ENCODE measurements at regions not wholly inside any gene's neighbourhood (a gene's known extent, or its start where the extent isn't known, plus 50 kb on each side); places are given as distances from the start of the nearest gene placed in this dataset.
"Not testable (repeated sequence)": the region's sequence is repeated elsewhere in the genome, so short reads cannot be mapped to it uniquely, and the experiment has no call there.

DNA sequence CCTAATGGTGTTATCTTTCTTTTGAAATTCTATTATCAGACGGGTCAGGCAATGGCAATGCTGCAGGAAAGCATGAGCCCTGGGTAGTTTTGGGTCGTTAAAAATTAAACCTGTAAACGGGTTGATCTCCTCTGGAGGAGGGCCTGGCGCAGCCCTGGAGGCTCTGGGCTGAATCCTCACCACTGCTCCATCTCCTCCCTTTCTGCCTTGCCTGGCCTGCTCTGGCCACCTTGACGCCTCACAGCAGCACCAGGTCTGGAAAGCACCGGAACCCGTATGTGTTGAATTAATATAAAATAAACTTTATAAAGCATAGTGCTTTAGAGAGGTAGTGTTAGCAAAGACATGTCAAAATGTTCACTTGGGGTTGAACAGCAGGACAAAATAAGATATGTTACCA, 316.1 kb downstream of the LNPK start:
- DNase-seq (ENCODE audit: low read depth), result no peak

DNA sequence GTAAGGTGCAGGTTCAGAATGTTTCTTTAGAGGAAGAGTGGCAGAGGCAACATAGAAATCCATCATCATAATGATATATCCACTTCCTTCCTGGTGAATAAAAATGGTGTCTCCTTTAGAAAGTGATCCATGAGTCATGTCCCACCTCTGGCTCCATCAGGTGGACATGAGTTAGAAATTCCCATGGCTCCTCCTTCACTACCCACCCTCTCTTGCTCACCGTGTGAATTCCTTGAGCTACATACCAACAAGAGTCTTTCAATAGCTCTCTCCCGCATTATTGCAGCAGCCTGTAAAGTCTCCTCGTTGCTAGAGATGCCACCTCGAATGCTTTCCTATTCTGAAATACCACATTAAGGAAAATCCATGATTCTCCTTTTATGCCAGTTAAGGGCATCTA, 317.6 kb downstream of the LNPK start:
- no peak for DNase-seq (ENCODE audit: low read depth)

DNA sequence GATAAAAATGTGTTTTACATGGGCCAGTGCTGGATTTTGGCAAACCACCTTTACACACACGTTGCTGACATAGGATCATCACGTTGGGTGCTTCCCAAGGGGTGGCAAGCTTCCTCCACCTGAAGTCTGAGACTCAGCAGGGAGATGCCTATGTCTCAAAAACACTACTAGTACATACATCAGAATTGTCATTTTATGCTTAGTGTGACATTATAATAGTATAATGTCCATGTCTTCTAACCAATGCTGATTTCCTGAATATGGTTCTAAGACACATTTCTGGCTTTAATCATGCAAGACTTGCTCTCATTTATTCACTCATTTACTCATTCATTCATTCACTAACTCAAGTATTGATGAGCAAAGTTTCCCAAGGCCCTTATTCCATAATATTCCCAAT, 322.3 kb downstream of the LNPK start:
- DNase-seq (ENCODE audit: low read depth), result no peak

DNA sequence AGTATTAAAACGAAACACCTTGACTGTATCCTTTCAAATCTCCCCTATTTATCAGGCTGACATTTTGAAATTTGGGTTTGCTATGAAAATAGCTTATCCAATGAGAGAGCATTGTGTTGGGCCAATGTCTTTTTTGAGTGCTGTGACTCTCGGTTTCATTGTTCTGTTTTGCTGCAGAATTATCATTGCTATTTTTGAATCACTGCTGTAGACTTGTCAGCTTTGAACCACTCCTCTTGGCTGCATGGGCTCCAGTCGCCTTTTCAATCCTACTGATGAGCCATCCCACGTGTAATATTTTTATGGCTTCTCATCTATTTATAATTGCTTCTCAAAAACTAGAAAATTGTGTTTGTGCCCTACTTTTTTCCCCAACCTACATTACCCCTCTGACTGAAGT, 322.8 kb downstream of the LNPK start:
- no peak for DNase-seq (ENCODE audit: low read depth)

DNA sequence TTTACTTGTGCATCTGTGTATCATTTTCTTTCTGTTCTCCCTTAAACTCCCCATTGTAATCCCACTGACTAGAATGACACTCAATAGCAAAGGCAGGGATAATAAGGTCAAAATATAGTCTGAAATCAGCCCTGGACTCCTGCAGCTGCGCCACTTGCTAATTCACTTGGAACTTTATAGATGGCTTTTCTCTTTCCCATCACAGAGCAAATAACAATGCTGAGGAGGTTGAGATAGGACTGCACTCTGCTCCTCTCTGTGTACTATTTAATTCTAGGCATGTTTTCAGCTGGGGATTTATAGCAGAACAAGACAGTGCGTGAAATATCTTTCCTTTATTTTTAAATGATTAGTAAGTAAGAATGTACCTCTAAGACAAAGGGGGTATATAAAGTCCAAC, 324.2 kb downstream of the LNPK start:
- no peak for DNase-seq (ENCODE audit: low read depth)

DNA sequence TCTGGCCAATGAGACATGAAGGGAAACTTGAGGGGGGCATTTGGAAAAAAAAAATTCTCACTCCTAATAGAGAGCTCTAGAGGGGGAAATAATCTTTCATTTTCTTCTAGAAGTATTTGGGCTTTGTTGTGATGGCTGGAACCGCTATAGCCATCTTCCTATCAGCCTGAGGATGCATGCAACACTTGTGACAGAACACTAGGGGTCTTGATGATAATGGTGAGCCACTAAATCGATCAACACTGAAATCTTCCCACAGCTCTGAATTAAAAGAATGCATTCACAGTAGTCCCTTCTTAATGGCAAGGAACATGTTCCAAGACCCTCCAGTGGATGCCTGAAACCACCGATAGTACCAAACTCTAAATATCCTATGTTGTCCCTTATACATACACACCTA, 325.3 kb downstream of the LNPK start:
- no peak for DNase-seq (ENCODE audit: low read depth)

DNA sequence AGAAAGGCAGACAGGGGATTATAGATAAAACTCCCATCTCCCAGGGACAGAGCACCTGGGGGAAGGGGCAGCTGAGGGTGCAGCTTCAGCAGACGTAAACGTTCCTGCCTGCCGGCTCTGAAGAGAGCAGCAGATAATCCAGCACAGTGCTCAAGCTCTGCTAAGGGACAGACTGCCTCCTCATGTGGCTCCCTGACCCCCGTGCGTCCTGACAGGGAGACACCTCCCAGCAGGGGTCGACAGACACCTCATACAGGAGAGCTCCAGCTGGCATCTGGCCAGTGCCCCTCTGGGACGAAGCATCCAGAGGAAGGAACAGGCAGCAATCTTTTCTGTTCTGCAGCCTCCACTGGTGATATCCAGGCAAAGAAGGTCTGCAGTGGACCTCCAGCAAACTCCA, 333.3 kb downstream of the LNPK start:
- not testable (repeated sequence) for DNase-seq (ENCODE audit: low read depth)

DNA sequence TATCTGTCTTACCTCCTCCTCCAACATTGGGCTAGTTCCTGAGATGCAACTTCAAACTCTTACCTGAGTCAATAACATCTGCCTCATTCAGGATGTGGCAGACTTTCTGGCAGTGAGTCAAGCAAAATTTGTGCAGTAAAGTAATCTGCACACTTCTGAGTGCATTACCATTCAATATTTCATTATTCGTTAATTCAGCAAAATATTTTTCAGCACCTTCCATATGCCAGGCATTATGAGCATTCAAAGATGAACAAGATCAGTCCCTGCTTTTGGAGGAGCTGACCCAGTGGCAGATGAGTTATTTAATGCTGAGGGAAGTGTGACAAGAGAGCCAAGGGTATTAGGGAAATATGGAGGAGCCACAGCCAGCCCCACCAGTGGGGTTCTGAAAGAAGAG, 339.7 kb downstream of the LNPK start:
- DNase-seq (ENCODE audit: low read depth), result no peak

DNA sequence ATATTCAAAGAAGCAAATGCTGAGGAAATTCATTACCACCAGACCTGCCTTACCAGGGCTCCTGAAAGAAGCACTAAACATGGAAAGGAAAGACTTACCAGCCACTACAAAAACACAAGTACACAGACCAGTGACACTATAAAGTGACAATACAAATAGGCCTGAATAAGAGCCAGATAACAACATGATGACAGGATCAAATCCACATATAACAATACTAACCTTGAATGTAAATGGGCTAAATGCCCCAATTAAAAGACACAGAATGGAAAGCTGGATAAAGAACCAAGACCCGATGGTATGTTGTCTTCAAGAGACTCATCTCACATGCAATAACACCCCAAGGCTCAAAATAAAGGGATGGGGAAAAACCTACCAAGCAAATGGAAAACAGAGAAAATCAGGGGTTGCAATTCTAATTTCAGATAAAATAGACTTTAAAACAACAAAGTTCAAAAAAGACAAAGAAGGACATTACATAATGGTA, 353.4 kb downstream of the LNPK start:
- DNase-seq (ENCODE audit: low read depth), result no peak

DNA sequence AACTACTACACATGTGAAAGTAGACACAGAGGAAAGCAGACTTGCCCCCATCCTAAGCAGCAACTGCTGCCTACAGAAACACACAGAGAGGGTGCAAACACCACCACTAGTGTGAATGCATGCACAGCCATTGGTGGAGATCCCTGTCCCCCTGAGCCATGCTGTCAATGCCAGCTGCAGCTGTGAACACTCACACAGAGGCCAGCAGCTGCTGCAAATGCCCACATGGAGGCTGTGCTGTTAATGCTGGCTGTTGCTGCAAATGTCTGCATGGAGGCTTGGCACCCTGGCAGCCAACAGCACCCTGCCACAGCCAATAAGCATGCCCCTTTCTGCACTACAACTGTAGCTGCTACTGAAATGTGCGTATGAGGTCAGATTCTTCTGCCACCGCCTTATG, 355.0 kb downstream of the LNPK start:
- no peak for DNase-seq (ENCODE audit: low read depth)

DNA sequence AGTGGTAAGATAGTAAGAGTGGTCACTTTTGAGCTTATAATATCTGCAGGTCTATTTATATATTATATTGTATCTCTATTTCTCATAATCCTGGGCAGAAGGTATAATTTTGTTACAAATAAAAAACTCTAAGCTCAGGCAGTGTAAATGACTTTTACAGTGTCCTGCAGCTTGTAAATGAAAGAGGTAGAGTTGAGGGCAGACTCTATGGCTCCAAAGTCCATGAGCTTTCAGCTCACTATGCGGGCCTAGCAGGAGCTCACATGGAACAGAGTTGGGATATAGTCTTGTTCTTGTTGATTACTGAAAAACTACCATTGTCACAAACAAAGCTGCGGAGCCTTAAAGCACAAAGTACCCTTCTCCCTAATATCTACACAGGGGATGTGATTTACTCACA, 361.4 kb downstream of the LNPK start:
- DNase-seq (ENCODE audit: low read depth), result no peak

DNA sequence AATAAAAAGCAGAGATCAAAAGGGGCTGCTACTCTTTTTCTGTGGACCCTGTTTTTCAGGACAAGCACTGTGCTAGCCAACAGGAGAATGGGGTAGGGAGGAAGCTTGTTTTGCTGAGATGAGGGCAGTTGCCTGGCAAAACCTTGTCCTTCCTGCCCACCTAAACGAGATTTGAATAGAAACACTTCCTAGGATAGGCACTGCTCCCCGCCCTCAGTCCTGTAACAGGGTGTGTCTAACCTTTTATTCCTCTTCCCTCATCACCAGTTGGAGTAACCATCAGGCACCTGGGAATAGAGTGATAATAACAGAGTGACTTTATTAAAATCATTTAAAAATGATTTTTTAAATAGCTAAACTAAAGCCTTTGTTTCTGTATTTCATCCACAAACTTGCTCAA, 368.8 kb downstream of the LNPK start:
- no peak for DNase-seq (ENCODE audit: low read depth)

DNA sequence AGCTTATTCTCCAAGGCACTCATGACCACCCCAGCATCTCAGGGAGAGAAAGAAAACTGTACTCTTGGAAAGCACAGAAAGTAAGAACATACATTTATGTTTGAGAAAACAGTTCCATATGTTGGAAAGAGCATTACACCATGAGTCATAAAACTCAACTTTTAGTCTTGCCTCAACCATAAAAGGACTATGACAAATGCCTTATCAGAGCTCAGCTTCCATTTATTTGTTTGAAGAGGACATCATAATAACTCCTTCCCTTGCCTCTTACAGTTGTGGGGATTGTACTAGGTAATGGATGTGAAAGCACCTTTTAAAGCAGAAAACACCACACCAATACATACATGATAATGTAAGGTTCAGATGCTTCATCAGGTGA, 370.8 kb downstream of the LNPK start:
- DNase-seq (ENCODE audit: low read depth), result no peak

DNA sequence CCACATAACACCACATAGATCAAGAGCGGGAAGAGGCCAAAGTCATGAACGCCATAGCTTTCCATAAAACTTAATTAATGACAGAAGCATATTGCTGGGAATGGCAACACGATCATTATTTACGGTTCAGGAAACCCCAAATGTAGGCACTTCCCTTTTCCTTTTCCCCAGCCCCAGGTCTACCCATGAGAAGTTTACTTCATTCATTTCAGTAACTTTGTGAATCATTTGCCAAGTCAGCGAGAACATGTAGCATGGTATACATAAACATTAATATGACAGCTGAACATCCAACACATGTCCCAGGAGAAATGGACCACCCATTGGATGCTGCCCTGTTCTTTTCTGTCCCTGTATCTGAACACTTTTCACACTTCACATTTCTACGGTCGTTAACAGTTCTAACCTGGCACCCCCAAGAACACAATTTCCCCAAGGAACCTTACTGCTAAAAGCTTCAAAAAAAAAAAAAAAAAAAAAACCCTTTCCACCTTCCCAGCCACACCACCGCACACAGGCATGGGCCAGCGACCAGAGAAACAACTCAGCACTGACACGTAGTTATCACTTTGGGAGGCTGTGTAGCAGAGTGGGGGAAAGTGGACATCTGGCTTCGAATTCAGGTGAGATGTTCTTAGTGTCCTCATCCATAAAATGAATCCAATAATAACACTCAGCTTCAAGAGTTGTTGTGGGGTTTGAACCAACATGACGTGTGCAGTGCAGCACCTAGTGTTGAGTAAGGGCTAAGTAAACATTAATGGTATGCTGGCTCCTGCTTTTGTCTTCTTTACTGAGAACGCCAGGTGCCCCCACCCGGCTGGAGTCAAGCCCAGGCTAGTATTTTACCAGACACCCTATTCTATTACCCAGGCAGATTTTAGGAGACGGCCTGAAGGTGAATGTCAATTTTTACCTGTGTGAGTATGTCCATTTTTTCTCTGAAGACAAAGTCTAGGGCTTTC, 371.5 kb downstream of the LNPK start:
- DNase-seq (ENCODE audit: low read depth), result no peak

DNA sequence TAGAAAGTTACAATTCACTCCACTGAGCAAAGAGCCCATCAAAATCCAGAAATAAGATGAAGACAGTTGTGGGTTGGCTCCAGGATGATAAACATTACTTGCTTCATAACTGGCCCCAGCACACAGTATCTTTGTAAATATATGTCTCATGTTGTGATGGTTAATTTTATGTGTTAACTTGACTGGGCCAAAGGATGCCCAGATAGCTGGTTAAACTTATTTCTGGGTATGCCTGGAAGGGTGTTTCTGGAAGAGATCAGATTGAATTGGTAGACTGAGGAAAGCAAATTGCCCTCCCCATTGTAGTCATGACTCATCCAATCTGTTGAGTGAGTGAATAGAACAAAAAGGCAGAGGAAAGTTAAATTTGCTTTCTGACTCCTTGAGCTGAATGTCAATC, 373.8 kb downstream of the LNPK start:
- no peak for DNase-seq (ENCODE audit: low read depth)

DNA sequence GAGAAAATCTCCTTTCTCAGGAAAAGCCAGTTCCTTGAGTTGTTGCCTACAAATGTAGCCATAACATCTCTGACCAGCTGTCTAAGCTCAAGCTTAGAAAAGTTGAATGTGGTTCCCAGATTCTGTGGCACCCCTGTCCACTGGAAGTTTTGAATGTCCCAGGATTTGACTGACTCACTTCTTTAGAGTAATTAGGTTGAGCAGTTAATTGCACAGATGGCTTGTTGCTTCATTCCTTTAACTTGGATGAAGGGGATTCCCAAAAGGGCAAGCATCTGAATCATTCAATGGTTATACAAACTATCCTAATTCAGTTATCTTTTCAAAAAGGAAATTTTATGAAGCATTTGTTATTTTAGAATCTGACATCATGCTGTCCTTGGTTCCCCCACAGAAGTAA, 374.7 kb downstream of the LNPK start:
- DNase-seq (ENCODE audit: low read depth), result no peak

DNA sequence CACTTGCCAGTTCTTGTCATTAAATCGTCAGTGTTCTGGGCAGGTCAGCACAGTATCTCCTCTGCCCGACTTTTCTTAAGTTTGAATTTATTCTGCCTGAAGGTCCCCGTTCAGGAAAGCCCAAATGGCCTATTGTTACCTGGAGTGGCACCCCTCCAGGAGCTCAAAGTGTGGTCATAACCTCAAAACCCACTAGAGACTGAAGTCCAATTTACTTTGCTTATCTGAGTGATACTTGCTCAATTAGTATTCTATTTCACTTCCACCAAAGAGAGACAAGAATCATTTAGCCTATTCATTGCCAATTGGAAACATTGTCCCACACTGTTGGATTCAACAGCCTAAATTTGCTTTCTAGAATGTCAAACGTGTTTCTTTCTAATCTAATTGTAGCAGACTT, 375.3 kb downstream of the LNPK start:
- DNase-seq (ENCODE audit: low read depth), result no peak

DNA sequence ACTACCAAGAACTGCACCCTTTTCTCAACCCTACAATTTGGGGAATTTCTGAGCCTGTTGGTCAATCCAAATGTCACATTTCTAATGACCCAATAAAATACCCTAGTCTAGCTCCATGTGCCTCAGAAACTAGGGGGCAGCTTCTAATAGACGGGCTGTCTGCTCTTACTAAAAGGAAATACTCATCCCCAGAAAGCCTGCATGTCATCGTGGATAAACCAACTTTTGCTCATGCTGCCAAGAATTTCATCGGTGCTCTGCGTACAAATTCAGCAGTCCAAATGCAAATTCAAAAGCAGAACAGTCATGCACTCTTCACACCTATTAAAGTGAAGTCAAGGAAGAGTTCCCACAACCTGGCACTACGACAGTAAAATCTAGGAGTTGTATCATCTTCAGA, 377.3 kb downstream of the LNPK start:
- DNase-seq (ENCODE audit: low read depth), result no peak

DNA sequence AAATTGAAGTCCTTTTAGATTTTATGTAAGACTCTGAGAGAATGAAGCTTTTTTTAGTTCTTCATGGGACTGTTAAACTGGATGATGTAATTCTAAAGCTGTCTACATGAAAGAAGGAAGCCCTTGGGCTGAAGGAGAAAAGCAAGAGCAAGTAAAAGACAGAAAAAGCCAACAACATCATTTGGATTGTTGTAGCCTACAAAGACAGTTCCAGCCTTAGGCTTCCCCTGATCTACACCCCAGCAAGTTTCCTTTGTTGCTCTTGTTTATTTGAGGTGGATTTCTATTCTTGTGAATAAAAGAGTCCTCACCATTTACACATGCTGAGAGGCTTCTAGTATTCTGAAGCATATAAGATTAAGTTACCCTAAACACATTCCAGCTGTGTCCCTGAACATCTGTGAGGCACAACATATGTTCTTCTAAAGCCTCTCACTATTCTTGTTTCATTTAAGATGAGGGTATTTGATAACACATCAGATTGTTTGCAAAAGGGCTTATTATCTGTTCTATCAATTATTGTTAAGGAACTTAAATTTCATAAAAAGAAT, 377.8 kb downstream of the LNPK start:
- DNase-seq (ENCODE audit: low read depth), result no peak

DNA sequence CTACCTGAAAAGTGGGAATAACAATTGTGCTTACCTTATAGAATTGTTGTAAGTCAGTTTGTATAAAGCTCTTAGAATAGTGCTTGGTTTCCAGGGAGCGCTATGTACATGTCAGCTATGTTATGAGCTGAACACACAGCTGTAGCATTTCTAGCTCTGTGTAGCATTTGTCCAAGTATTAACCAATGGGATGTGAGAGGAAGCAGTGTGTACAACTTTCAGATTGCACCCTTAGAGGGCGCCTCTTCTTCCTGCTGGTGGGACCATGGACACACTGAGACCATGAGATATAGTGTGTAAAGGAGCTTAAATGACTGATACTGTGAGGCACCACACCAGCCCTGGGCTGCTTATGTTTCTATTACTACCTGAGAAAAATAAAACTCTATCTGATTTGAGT, 380.2 kb downstream of the LNPK start:
- DNase-seq (ENCODE audit: low read depth), result no peak

DNA sequence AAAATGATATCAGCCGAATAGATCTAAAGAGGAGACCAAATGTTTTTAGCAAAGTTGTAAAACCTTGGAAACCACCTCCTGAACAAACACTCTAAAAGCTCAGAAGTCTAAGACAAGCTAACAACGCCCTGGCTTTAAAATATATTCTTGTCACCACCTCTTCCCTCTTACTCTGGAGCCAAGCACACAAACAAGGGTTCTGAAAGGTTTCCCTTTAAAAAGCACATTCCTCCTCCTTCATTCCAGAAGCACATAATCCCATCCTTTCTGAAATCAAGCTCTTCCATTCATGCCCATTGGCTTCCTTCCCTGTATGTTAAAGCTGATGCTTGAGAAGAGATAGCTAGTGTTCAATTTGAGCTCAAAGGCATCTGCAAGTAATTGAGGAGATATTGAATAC, 382.0 kb downstream of the LNPK start:
- no peak for DNase-seq (ENCODE audit: low read depth)

DNA sequence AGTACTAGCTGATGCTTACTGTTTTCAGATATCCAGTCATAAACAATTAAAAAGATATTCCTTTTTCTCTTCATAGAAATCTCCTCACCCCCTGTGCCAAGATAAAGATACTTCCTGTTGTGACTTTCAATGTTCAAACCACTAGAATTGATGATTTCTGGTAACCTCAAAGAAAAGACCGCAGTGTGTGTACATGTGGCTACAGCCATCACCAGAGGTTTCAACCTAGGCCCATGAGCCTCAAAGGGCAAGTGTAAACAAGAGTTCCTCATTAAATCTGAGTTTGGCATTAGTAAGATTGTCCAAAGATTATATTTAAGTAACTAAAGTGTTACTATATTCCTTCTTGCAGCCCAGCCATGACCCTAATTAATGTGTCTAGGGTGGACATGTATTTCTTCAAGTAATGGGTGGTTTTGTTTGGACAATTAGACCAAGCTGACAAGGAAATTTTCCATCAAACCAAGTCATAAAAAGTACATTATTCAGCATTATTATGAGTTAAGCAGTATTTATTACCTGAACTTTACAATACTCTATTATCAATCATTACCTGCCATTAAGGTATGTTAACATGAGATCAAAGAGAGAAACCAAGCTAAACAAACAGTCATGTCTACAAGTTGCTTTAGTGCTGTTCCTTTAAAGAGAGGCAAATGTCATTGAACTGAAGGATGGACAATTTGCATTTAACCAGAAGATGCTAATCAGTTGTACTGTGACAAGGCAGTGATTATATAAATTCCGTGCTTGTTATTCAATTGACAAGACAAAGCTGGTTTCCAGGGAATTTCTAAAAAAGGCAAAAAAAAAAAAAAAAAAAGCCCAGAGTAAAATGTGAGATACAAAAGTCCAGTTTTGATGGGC, 382.7 kb downstream of the LNPK start:
- no peak for DNase-seq (ENCODE audit: low read depth)

DNA sequence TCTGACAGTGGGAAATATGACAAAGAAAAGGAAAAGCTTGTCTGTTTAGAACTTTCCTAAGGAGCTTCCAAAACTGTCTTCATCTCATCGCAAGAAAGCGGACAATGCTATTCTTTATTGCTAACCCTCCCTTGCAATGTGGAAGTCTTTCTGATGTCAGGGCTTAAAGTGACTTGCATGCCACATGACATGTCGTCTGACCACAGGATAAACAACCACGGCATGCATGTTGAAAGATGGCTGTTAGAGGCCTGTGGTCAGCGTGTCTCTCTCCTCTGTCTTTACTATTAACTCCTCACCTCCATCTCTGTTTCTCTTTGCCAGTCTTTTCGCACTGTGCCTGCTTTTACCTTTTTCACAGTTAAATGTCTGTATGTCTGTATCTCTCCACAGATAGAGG, 389.8 kb downstream of the LNPK start:
- no peak for DNase-seq (ENCODE audit: low read depth)
